Duodenal mucosa (tissue), 2 donors: ENCODE measurements at regions not wholly inside any gene's neighbourhood (a gene's known extent, or its start where the extent isn't known, plus 50 kb on each side); places are given as distances from the start of the nearest gene placed in this dataset.

Experiments
- H3K27ac ChIP-seq: one replicate; pipeline ENCODE4 v1.7.0; 2013; ENCODE audit warnings: low read depth, low read length
- H3K27me3 ChIP-seq, 2 donors: one replicate each; pipeline ENCODE4 v1.7.0; 2013; ENCODE audit warnings: low read length in 2 of 2, control low read depth in 1 of 2; ENCODE audit not compliant: insufficient read depth in 2 of 2, control insufficient read depth in 1 of 2
- H3K36me3 ChIP-seq, 2 donors: one replicate each; pipeline ENCODE4 v1.7.0; 2013; ENCODE audit warnings: low read length in 2 of 2, control low read depth in 1 of 2; ENCODE audit not compliant: insufficient read depth in 2 of 2, control insufficient read depth in 1 of 2
- H3K4me1 ChIP-seq, 2 donors: one replicate each; pipeline ENCODE4 v1.7.0; 2013; ENCODE audit warnings: low read length in 2 of 2, control low read depth in 1 of 2; ENCODE audit not compliant: insufficient read depth in 2 of 2, control insufficient read depth in 1 of 2
- H3K4me3 ChIP-seq, 2 donors: one replicate each; pipeline ENCODE4 v1.7.0; 2013; ENCODE audit warnings: low read length in 2 of 2, low read depth in 1 of 2
- H3K9ac ChIP-seq, 2 donors: one replicate each; pipeline ENCODE4 v1.7.0; 2013; ENCODE audit warnings: low read length in 2 of 2, low read depth in 1 of 2
- H3K9me3 ChIP-seq, 2 donors: one replicate each; pipeline ENCODE4 v1.7.0; 2013; ENCODE audit warnings: low read length in 2 of 2, control low read depth in 1 of 2; ENCODE audit not compliant: control insufficient read depth in 1 of 2

- Histone ChIP-seq H3K4me3 (no peak overlapping the region), H3K27ac (no peak overlapping the region), H3K9me3 (no peaks in the 10 kb centered on the region), H3K36me3 (no peaks in the 10 kb centered on the region), H3K27me3 (no peaks in the 10 kb centered on the region), H3K9ac (no peak overlapping the region), H3K4me1 (no peaks in the 10 kb centered on the region)
These were observed 263.2 kb downstream of the MEIS1 start for GRCh38 chr2:66698091-66698490.

- no peaks in the 10 kb centered on the region for H3K4me1 ChIP-seq
- H3K9me3 ChIP-seq, result no peaks in the 10 kb centered on the region
- H3K4me3 ChIP-seq, result no peak overlapping the region
- H3K36me3 ChIP-seq, result no peaks in the 10 kb centered on the region
- no peak overlapping the region for H3K9ac ChIP-seq
- H3K27ac ChIP-seq, result no peak overlapping the region
- no peaks in the 10 kb centered on the region for H3K27me3 ChIP-seq
These were observed 263.8 kb downstream of the MEIS1 start for GRCh38 chr2:66698576-66699239.

- H3K4me1 ChIP-seq, result no peaks in the 10 kb centered on the region
- H3K27ac ChIP-seq, result no peak overlapping the region
- H3K27me3 ChIP-seq, result no peaks in the 10 kb centered on the region
- H3K9me3 ChIP-seq, result no peaks in the 10 kb centered on the region
- H3K4me3 ChIP-seq, result no peak overlapping the region
- no peaks in the 10 kb centered on the region for H3K36me3 ChIP-seq
- H3K9ac ChIP-seq, result no peak overlapping the region
These were observed 264.5 kb downstream of the MEIS1 start for GRCh38 chr2:66699416-66699792.

GRCh38 chr2:66699793-66700676 is 265.1 kb downstream of the MEIS1 start:
- Histone ChIP-seq H3K36me3 (no peaks in the 10 kb centered on the region), H3K27ac (no peak overlapping the region), H3K9ac (no peak overlapping the region), H3K4me3 (no peak overlapping the region), H3K27me3 (no peaks in the 10 kb centered on the region), H3K9me3 (no peaks in the 10 kb centered on the region), H3K4me1 (no peaks in the 10 kb centered on the region)

DNA sequence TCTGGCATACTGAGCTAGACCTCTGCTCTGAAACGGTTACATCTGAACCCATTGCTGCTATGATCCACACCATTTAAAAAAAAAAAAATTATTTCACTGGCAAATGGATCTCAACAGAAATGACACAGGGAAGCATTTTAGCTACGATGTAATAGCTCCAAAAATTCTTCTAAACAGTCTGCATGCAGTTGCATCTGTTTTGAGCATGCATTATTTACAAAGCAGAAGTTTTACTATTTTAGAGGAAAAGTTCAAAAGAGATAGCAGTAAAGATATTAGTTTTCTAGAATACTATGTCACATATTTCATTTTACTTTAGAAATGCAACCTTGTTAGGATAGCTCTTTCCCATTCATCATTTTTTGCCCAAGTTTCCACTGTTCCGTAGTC is 265.7 kb downstream of the MEIS1 start:
- no peaks in the 10 kb centered on the region for H3K36me3 ChIP-seq
- H3K9me3 ChIP-seq, result no peaks in the 10 kb centered on the region
- H3K4me3 ChIP-seq, result no peak overlapping the region
- no peaks in the 10 kb centered on the region for H3K4me1 ChIP-seq
- H3K27ac ChIP-seq, result no peak overlapping the region
- no peak overlapping the region for H3K9ac ChIP-seq
- no peaks in the 10 kb centered on the region for H3K27me3 ChIP-seq

DNA sequence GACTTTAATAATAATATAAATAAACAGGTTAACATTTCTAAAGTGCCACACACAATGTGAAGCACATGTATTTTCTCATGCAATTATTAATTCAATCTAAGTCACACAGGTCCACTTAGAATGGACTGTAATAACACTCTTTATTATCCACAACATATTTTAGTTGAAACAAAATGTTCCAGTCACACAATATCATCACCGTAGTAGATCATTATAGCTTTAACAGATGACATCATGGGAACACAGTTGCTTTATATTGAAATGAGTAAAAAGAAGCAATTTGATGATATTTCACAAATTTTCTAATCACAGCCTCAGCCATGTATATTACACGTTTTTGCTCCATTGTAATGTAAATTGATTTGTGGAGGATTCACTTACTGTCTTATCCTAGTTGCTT is 266.3 kb downstream of the MEIS1 start:
- H3K27me3 ChIP-seq, result no peaks in the 10 kb centered on the region
- no peaks in the 10 kb centered on the region for H3K9me3 ChIP-seq
- H3K36me3 ChIP-seq, result no peaks in the 10 kb centered on the region
- no peak overlapping the region for H3K27ac ChIP-seq
- H3K9ac ChIP-seq, result no peak overlapping the region
- H3K4me1 ChIP-seq, result no peaks in the 10 kb centered on the region
- no peak overlapping the region for H3K4me3 ChIP-seq

DNA sequence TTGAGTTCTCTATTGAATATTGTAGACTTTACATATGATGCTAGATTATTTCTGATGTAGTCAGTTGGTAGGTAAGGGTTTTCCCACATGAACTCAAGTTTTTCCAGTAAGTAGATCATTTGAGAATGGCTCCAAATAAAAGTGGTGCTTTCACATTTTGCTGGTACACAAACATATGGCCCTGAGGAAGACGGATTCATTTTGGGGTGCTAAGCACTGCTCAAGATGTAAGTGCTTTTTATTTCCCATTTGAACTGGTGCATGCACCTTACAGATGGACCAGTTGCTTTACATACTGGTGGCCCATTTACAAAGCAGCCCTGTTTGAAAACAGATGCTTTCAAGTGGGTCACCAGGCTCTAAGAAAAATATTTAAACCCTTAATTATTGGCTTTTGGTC is 266.7 kb downstream of the MEIS1 start:
- H3K27me3 ChIP-seq, result no peaks in the 10 kb centered on the region
- no peak overlapping the region for H3K9ac ChIP-seq
- H3K27ac ChIP-seq, result no peak overlapping the region
- H3K9me3 ChIP-seq, result no peaks in the 10 kb centered on the region
- H3K4me3 ChIP-seq, result no peak overlapping the region
- no peaks in the 10 kb centered on the region for H3K4me1 ChIP-seq
- no peaks in the 10 kb centered on the region for H3K36me3 ChIP-seq

DNA sequence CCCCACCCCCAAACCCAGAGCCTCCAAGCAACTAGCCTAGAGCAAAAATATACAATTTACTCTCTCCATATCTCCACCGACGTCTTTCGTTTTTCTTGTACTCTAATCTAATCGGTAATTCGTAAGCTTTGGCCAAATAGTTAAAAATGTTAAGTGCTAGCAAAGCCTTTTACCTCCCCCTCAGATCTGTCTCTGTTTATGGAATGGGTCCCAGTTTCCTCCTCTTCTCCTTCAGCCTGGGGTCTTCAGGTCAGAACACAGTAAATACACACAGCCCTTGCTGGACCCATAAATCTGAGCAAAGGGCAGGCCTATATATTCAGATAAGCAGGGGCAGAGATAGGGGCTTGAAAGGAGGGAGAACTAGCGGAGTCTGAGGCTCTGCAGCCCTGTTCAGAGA is 267.4 kb downstream of the MEIS1 start:
- Histone ChIP-seq H3K27ac (no peak overlapping the region), H3K4me1 (no peaks in the 10 kb centered on the region), H3K9ac (no peak overlapping the region), H3K4me3 (no peak overlapping the region), H3K36me3 (no peaks in the 10 kb centered on the region), H3K9me3 (no peaks in the 10 kb centered on the region), H3K27me3 (no peaks in the 10 kb centered on the region)

DNA sequence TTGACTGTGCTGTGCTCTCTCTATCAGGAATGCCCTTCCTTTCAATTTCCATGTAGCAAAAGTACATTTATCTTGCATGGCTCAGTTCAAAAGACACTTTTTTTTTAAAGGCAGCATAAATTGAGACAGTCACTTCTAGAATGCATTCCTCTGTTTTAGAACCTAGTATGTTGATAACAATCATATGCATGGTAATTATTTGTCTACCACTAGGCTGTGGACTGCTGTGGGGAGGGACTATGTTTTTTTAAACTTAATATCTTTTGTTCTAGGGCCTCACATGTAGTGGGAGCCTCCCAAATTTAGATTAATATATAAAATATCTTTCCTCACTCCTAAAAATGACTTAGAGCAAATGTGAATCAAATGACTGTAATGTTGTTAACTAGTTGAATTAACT is 269.9 kb downstream of the MEIS1 start:
- no peaks in the 10 kb centered on the region for H3K27me3 ChIP-seq
- no peaks in the 10 kb centered on the region for H3K4me1 ChIP-seq
- no peak overlapping the region for H3K27ac ChIP-seq
- H3K4me3 ChIP-seq, result no peak overlapping the region
- no peak overlapping the region for H3K9ac ChIP-seq
- no peaks in the 10 kb centered on the region for H3K36me3 ChIP-seq
- H3K9me3 ChIP-seq, result no peaks in the 10 kb centered on the region

DNA sequence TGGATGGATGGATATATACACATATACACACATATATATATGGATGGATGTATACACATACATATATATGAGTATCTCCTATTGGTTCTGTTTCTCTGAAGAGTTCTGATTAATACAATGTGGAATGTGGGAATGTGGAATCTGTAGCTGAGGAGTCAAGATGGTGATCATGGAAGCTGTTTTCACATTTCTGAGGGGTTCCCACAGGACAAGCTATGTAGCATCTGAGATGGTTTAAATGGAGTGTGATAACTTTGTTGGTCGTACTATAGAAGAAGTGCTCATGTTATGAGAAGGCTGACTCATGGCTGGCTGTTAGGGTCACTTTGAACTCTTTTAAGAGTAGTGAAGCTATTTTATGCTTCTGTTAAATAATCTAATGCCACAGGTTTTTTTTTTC is 279.7 kb downstream of the MEIS1 start:
- no peaks in the 10 kb centered on the region for H3K9me3 ChIP-seq
- H3K4me1 ChIP-seq, result no peaks in the 10 kb centered on the region
- no peak overlapping the region for H3K9ac ChIP-seq
- H3K27me3 ChIP-seq, result no peaks in the 10 kb centered on the region
- no peaks in the 10 kb centered on the region for H3K36me3 ChIP-seq
- H3K27ac ChIP-seq, result no peak overlapping the region
- no peak overlapping the region for H3K4me3 ChIP-seq
